ENCODE measurements at regions not wholly inside any gene's neighbourhood (a gene's known extent, or its start where the extent isn't known, plus 50 kb on each side); places are given as distances from the start of the nearest gene placed in this dataset.

GRCh38 chr19:29400917-29401711, 124.7 kb upstream of the VSTM2B start:
- no peak for TF ChIP-seq CTCF (IDR thresholded peaks at IDR 0.05; ENCODE audit: low read depth, low read length)
- TF ChIP-seq EZH2phosphoT487 (IDR thresholded peaks at IDR 0.05; ENCODE audit: low read depth), result no peak
